CD4-positive, alpha-beta T cell treated with Interleukin-15 for 1 hour (primary cell): ENCODE measurements at regions not wholly inside any gene's neighbourhood (a gene's known extent, or its start where the extent isn't known, plus 50 kb on each side); places are given as distances from the start of the nearest gene placed in this dataset.
"Not testable (repeated sequence)": the region's sequence is repeated elsewhere in the genome, so short reads cannot be mapped to it uniquely, and the experiment has no call there.

ENCODE experiments used
- DNase-seq: peaks from one replicate; pipeline ENCODE4 v3.0.0-alpha.2; 2020

DNA sequence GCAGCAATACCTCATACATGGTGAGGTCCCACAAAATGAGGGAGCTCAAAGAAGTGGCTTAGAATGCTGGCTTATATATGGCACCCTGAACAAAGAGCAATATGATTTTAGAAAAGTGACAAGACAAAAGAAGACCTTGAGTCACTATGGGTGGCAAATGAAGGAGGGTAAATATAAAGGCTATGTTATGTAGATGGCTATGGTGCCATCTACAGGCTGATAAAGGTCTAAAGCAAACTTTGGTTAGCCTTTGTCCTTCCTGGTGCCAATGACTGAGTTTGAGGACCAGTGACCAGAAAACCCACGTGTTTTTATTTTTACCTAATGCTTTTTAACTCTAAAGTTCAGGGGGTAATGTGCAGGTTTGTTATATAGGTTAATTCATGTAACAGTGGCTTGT is 151.8 kb downstream of the CCNG2 start:
- no peak for DNase-seq

DNA sequence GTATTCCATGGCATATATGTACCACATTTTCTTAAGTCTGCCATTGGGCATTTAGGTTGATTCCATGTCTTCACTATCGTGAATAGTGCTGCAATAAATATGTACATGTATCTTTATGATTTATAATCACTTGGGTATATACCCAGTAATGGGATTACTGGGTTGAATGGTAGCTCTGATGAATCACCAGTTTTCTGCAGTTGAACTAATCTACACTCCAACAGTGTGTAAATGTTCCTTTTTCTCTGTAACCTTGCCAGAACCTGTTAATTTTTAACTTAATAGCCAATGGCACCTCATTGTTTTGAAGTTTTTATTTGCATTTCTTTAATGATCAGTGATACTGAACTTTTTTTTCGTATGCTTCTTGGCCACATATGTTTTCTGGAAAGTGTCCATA is 152.5 kb downstream of the CCNG2 start:
- no peak for DNase-seq

DNA sequence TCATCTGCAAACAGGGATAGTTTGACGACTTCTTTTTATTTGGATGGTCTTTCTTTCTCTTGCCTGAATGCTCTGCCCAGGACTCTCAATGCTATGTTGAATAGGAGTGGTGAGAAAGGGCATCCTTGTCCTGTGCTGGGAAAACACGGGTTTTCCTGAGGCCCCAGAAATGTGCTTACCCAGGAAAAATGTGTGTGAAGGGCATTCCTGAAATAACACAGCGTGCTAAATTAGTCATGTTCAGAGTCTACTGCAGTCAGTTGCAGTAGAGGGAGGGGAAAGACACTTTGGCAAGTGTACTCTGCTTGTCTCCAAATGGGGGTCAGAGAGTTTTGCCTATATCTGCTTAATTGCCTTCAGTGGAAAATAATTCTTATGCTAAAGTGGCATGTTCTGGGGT is 153.9 kb downstream of the CCNG2 start:
- no peak for DNase-seq

DNA sequence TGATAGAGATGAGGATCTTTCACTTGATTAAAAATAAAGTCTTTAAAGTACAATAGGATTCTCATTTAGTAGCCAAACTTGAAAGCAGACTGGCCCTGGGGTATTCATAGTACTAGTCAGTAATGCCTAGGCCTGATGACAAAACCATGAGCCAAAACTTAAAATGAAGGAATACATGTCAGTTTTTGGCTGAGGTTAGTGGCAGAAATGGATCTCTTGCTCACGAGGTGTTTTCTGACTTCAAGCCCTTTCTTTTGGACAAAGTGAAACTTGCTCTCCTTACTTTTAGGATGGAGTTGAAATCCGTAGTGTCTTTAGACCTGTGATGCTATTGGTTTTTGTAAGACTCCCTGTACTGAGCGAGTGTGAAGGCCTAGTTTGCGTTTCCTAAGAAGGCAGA is 157.7 kb downstream of the CCNG2 start:
- DNase-seq, result no peak

DNA sequence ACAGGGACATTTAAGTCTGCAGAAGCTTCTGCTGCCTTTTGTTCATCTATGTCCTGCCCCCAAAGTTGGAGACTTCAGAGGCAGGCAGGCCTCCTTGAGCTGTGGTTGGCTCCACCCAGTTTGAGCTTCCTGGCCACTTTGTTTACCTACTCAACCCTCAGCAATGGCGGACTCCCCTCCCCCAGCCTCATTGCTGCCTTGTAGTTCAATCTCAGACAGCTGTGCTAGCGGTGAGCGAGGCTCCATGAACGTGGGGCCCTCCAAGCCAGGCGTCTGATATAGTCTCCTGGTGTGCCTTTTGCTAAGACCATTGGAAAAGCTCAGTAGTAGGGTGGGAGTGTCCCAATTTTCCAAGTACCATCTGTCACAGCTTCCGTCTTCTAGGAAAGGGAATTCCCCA is 170.1 kb downstream of the CCNG2 start:
- no peak for DNase-seq

DNA sequence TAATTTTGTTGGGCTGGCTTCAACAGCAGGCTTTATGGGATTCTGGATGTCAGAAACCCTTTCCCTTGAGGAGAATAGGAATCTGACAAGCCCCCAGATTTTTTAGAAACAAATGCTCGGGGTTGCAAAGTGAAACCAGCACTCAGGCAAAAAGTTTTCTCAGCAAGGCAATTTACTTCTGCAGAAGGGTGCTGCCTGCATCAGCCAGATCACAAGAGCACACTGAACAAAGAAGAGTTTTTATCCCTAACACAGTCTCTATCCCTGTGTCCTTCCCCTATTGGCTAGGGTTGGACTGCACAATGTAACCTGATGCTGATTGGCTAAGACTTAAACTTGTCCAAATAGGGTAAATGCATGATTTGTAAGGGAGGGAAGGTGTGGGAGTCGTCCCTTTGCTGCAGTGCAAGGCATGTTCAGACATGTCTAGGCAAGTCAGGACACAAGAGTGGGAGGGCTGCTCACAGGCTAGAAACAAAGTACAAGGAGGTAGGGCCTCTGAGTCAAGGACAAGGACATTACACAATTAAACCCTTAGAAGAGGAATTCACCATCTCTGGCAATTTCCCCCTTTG is 175.8 kb downstream of the CCNG2 start:
- no peak for DNase-seq

DNA sequence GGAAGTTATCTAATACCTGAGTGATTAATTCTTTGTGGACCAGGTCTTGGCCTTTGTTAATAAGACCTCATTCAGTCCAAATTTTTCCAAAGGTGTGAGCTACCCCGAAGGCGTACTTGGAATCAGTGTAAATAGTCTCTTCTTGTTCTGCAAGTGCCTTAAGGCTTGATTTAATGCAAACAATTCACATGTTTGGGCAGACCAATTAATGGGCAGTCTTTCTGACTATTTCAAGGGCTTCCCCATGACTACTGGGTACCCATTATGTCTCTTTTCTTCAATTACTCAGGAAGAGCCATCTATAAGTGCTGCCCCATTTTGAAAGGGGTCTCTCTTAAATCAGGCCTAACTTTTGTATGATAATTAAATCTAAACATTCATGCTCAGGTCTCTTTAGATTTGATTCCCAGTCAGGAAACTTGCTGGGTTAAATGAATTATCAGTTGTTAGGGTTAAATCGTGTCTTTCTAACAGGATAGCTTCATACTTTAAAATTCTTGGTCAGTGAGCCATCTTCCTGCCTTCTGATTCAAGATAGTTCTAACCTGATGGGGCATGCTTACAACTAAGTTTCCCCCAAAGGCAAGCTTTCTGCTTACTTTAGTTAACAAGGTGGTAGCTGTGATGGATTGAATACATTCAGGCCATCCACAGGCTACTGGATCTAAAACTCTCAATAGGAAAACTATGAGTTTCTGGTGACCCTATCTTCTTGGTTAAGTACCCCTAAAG is 179.6 kb downstream of the CCNG2 start:
- no peak for DNase-seq

DNA sequence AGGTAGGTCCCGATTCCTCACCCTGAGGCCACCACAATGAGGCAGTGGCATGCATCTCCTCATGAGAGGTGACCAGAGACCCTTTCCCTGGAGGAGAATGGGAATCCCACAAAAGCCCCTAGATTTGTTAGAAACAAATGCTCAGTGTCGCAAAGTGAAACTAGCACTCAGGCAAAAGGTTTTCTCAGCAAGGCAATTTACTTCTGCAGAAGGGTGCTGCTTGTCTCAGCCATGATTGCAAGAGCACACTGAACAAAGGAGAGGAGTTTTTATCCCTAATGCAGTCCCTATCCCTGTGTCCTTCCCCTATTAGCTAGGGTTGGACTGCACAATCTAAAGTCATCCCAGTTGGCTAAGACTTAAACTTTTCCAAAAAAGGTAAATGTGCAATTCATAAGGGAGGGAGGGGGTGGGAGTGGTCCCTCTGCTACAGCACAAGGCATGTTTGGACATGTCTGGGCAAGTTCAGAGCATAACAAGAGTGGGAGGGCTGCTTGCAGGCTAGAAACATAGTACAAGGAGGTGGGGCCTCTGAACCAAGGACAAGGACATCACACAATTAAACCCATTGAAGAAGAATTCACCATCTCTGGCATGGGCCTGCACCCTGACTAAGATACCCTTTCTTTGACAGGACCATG is 185.3 kb downstream of the CCNG2 start:
- no peak for DNase-seq

DNA sequence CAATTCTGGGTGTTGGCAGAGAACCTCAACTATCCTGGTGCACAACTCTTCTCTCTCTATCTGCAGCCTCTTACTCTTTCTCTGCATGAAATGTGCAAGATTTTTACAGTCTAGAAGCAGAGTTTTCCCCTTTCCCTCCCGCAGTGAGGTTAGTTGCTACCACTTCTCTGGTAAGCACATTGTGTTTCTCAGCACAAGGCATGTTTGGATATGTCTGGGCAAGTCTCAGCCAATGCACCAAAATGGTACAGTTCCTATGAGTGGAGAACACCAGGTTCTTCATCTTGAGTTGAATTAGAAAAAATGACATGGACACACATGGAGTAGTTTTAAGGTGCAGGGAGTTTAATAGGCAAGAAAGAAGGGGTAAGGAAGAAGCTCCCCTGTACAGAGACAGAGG is 187.0 kb downstream of the CCNG2 start:
- no peak for DNase-seq

DNA sequence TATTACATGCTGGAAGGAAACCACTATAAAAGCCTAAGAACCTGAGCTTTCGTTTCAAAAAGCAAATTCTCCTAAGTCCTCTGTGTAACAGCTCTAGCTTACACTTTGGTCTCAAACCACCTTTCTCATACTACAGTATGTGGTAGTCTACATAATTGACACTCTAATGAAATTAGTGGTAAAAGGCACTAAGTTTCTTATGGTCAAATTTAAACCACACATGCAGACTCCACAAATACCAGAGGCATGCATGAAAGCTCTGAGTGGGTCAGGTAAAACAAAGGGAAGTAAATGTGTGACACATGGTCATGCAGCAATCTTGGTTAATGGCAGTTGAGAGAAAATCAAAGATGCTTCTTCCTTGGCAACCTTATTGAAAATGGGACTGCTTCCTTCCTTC is 187.8 kb downstream of the CCNG2 start:
- no peak for DNase-seq

DNA sequence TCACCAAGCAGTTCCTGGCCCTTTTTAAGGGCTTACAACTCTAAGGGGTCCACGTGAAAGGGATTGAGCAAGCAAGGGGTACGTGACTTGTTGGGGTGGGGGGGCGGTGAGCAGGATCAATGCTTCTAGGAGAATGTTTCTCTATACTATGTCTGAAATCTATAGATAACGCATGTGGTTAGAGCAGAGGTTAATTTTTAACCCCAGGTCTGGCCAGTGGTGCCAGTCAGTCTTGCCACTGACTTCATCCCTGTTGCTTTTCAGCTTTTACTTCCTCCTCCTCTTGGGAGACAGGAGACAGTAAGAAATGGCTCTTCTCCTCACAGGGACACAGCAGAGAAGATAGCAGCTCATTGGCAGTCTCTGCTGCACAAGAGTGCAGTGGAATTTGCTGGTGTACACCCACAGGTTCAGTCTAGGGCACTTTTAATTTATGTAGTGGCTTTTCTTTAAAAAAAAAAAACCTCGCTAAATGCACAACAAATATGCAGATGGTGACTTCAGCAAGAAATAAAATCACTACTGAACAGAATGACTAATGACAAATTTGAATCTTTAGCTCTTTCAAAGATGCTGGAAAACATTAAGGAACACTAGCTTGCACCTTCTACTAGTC is 190.5 kb downstream of the CCNG2 start:
- DNase-seq, result no peak

DNA sequence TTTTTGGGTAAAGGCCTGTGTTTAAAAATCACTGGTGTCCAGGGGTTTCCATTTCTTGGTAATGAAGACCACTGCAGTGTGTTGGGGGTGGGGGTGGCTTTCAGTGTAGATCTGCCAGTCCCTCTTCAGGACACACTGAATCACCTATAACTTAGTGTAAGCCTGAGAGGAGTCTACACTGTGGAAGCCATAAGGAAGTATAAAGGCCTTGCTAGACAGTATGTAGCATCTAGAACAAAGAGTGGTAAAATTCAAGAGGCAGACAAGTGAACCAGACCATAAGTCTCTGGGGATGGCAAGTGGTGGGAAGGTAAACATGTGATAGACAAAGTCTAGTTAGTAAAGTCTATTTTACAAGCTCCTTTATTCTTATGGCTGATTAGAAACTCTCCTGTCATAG is 191.8 kb downstream of the CCNG2 start:
- no peak for DNase-seq

DNA sequence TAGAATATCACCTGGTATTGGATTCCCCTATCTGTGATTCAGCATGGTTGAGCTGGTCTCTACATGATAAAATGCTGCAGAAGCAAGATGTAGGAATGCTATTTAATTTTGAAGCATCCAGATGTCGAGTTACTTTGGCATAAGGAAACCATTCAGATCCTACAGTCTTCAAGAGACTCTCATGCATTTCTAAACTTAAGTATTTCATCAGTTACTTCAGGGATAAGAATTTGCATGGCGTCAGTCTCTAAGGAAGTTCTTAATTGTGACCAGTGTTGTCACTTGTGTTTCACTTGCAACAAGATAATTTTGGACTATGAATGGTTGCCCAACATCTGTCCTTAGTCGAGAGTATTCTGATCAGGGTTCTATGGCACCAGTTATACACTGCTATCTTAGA is 192.4 kb downstream of the CCNG2 start:
- DNase-seq, result no peak

DNA sequence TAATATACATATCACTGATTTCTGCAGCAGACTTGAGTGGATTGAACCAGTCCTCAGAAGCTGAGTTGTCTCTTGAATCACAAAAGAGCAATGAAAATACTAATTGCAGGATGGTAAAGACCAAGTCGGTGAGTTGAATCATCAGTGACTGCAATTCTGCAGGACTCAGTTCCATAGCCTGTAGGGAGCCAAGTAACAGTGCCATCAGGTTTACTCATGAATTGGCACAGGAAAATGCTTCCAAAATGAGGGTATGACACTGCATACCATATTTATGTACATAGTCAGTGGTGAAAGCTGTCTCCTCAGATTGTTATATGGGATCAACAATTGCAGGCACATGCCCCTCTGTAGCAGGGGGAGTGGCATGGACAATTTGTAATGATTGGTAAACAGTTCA is 192.8 kb downstream of the CCNG2 start:
- DNase-seq, result no peak

DNA sequence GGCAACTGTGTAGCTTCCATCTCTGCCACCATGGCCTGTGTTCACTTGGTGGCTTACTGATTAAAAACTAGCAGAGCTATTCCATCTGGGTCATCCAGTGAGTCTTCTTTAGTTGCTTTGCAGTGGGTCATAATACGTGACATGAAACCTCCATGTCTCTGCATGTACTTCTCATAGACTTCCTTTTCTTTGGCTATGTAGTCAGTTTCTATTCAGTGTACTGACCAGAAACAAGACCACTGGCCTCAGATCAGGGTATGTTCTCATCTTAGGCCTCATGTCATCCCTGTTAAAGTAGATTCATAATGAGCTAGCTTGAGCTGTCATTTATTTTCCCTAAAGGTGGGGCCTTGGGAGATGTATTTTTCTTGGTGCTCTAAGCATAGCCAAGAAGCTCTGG is 195.2 kb downstream of the CCNG2 start:
- DNase-seq, result no peak

DNA sequence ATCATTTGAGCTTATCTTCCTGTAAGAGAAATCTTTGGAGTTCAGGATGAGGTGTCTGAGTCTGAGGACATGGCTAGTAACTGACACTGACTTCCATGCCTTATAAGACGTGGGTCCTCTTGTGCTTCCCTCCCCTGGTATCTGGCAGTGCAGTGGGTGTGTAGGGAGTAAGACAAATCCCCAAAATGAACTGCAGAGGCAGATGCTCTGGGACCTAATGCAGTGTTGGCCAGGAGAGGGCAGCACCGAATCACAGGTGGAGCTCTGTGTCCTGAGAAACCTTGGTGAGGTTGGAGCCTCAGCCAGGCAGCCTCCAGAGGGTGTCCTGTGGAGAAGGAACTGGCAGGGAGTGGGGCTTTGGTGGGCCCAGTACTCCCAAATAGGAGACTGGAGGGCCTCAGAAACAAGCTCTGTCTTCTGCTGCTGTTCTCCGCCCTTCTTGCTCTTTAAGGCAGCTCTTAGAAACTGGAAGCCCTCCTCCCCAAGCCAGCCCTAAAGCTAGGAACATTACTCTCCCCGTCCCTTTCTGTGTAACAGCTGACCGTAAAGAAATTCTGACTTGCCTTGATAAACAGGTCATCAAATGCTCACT is 196.8 kb downstream of the CCNG2 start:
- DNase-seq, result not testable (repeated sequence)

DNA sequence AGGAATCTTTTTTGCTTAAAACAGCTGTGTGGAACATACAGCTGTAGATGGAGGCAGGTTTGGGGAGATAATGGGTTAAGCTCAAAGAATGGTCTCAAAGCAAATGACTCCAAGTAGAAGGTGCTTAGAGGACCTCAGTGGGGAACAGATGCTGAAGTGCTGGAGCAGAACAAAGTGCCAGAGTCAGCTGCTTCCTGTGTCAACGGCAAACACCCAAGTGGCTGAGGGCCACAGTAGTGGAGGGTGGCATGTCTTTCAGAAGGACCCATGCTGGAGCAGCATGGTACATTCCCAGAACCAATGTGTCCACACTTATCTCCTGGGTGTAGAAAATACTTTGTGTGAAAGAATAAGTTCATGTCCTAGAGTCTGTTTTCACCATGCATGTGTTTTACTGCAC is 197.5 kb downstream of the CCNG2 start:
- no peak for DNase-seq

DNA sequence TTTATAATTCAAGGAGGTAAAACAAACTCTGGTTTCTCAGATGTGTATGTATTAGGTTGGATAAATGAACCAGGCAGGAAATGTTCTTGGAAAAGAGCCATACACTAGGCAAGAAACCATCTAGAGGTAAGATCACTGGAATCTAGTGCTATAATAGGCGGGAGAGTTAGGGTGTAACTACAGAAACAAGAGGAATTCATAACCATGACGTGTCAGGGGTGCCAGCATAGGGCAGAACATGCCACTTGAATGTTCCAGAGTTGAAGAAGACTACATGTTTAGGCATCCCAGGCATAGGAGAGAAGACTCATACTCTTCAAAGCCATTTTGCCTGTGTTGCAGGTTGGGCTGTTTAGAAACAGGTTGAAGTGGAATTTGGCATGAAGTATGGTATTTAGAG is 198.7 kb downstream of the CCNG2 start:
- no peak for DNase-seq

DNA sequence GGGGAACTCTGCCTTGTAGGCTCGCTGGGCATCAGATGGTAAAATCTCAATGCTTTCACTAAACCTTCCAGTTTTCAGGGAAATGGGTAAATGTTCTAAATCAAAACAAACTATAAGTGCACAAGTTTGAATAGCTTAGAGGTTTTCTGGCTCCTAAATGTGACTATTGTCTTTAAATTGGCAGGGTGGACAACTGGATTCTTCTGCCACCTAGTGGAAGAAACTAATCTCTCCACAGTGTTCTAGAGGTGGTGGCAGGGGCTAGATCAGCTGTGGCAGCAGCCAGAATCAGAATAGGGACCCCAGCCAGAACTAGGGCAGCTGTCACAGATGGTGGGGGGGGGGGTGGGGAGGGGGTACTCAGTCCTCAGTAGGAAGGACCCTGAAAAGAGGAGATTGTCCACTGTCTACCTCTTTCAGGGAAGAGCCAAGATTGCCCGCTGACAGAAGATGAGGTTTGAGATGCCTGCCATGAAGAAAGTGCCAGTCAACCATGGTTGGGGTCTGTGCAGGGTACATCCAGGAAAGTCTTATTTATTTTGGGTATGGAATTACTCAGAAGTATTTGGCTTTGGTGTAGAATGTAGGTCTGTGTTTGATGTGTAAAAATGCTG is 201.4 kb downstream of the CCNG2 start:
- no peak for DNase-seq

DNA sequence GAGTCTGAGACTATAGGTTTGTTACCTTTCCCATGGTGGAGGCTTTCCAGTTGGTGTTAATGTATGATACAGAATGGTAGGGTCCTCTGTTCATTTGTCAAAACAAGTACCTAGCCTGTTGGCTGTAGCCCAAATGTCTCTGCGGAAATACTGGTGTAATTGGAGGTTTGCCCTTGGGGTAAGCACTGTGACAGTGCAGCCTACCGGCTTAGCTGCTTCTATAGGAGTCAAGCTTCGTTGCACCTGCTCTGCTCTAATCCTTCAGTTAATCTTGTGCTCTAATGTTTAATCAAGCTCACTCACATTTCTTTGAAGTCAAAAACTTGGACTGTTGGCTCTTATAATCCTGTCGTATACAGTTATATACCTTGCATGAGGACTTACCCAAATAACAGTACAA is 203.4 kb downstream of the CCNG2 start:
- DNase-seq, result no peak

DNA sequence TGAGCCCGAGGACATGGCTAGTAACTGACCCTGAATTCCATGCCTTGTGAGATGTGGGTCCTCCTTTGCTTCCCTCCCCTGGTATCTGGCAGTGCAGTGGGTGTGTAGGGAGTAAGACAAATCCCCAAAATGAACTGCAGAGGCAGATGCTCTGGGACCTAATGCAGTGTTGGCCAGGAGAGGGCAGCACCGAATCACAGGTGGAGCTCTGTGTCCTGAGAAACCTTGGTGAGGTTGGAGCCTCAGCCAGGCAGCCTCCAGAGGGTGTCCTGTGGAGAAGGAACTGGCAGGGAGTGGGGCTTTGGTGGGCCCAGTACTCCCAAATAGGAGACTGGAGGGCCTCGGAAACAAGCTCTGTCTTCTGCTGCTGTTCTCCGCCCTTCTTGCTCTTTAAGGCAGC is 209.9 kb downstream of the CCNG2 start:
- DNase-seq, result not testable (repeated sequence)

DNA sequence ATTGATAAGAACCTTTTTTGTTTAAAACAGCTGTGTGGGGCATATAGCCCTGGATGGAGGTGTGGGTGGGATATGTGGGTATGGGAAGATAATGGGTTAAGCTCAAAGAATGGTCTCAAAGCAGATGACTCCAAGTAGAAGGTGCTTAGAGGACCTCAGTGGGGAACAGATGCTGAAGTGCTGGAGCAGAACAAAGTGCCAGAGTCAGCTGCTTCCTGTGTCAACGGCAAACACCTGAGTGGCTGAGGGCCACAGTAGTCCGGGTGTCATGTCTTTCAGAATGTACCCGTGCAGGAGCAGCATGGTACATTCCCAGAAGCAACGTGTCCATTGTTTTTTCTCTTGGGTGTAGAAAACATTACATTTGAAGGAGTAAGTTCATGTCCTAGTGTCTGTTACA is 210.6 kb downstream of the CCNG2 start:
- no peak for DNase-seq

DNA sequence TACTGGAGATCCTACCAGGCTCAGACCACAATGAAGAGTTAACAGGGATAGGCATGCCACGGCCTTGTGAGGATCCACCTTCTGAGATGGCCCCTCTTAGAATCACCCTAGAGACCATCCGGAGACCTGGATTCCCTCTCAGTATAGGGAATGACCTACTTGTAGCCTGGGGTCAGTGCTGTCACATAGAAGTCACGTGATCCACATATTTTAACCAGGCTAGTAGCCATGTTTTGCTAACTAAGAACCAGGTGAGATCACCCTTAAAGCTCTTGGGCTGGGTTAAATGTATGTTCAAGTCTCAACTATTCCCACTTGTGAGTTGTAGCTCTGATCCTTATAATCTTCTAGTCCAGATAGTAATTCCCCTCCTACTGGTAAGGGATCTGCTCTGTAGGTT is 215.4 kb downstream of the CCNG2 start:
- no peak for DNase-seq
